ENCODE measurements at regions not wholly inside any gene's neighbourhood (a gene's known extent, or its start where the extent isn't known, plus 50 kb on each side); places are given as distances from the start of the nearest gene placed in this dataset.
"Not testable (repeated sequence)": the region's sequence is repeated elsewhere in the genome, so short reads cannot be mapped to it uniquely, and the experiment has no call there.

- not testable (repeated sequence) for TF ChIP-seq EZH2 (IDR thresholded peaks at IDR 0.05; ENCODE audit: borderline replicate concordance, low read length); CTCF (IDR thresholded peaks at IDR 0.05; ENCODE audit: low read length)
Observed at GRCh38 chr4:123657606-123658005, 261.0 kb downstream of the SPRY1 start.
